CD14-positive monocyte (primary cell): ENCODE measurements at regions not wholly inside any gene's neighbourhood (a gene's known extent, or its start where the extent isn't known, plus 50 kb on each side); places are given as distances from the start of the nearest gene placed in this dataset.

Experiments used
- DNase-seq, 3 donors: peaks; one replicate each; pipeline ENCODE4 v3.0.0-alpha.2; 2011 to 2022
- H2AFZ ChIP-seq: 2 replicates; pipeline ENCODE4 v1.6.0; 2012; ENCODE audit warnings: mild to moderate bottlenecking, low read depth, low read length, inconsistent platforms; ENCODE audit not compliant: insufficient read depth, poor library complexity, severe bottlenecking
- H3K27ac ChIP-seq, 2 donors: 1 replicate in 1 of 2; 2 replicates in 1 of 2; pipeline ENCODE4 v1.5.1; 2012 to 2013; ENCODE audit warnings: low read length in 2 of 2, control low read depth in 1 of 2, inconsistent platforms in 1 of 2, low read depth in 1 of 2, mild to moderate bottlenecking in 1 of 2
- H3K27me3 ChIP-seq, 2 donors: one replicate each; pipeline versions ENCODE4 v1.6.0 to v1.6.1; 2011 to 2013; ENCODE audit warnings: low read length in 2 of 2; ENCODE audit not compliant: control insufficient read depth in 2 of 2, insufficient read depth in 2 of 2
- H3K36me3 ChIP-seq, 2 donors: replicated peaks in 1 of 2; 1 replicate in 1 of 2; 2 replicates in 1 of 2; pipeline versions ENCODE4 v1.5.1 to v1.6.1; 2012 to 2013; ENCODE audit warnings: low read length in 2 of 2, control low read depth in 1 of 2, inconsistent platforms in 1 of 2, mild to moderate bottlenecking in 1 of 2; ENCODE audit not compliant: insufficient read depth in 2 of 2, control insufficient read depth in 1 of 2
- H3K4me1 ChIP-seq, 2 donors: 1 replicate in 1 of 2; 2 replicates in 1 of 2; pipeline versions ENCODE4 v1.5.1 to v1.6.1; 2012 to 2013; ENCODE audit warnings: low read length in 2 of 2, control low read depth in 1 of 2, inconsistent platforms in 1 of 2, mild to moderate bottlenecking in 1 of 2, moderate library complexity in 1 of 2; ENCODE audit not compliant: insufficient read depth in 2 of 2, control insufficient read depth in 1 of 2
- H3K4me2 ChIP-seq: replicated peaks from 2 replicates; pipeline ENCODE3; 2012; ENCODE audit warnings: low read length, moderate library complexity, mild to moderate bottlenecking; ENCODE audit not compliant: poor library complexity, severe bottlenecking; ENCODE audit errors: extremely low read depth
- H3K4me3 ChIP-seq, 3 experiments: fragments of 200-600 bp in 1 of 3; sonication (generic) in 1 of 3; replicated peaks in 1 of 3; 1 replicate in 2 of 3; 2 replicates in 1 of 3; pipeline ENCODE4 v1.5.1; 2011 to 2013; ENCODE audit warnings: low read length in 3 of 3, mild to moderate bottlenecking in 3 of 3, control low read depth in 2 of 3, low read depth in 2 of 3, inconsistent platforms in 1 of 3, moderate library complexity in 1 of 3
- H3K79me2 ChIP-seq: 2 replicates; pipeline ENCODE4 v1.6.0; 2012; ENCODE audit warnings: mild to moderate bottlenecking, control low read depth, inconsistent platforms, low read length, moderate library complexity; ENCODE audit not compliant: insufficient read depth
- H3K9ac ChIP-seq: 2 replicates; pipeline ENCODE4 v1.6.0; 2017; ENCODE audit warnings: low read length, mild to moderate bottlenecking; ENCODE audit not compliant: insufficient read depth, poor library complexity, severe bottlenecking
- H3K9me3 ChIP-seq, 2 donors: replicated peaks in 1 of 2; 1 replicate in 1 of 2; 2 replicates in 1 of 2; pipeline versions ENCODE4 v1.5.1 to v1.6.1; 2012 to 2013; ENCODE audit warnings: low read length in 2 of 2, control low read depth in 1 of 2; ENCODE audit not compliant: control insufficient read depth in 1 of 2, insufficient read depth in 1 of 2
- H4K20me1 ChIP-seq: 2 replicates; pipeline ENCODE4 v1.6.0; 2012; ENCODE audit warnings: mild to moderate bottlenecking, low read length, control low read depth, moderate library complexity; ENCODE audit not compliant: insufficient read depth
- H3K27ac Mint-ChIP-seq, 7 donors: one replicate each; pipeline ENCODE4 v1.8.0; 2020; ENCODE audit warnings: mild to moderate bottlenecking in 7 of 7, mixed read lengths in 7 of 7, moderate library complexity in 6 of 7, inconsistent platforms in 2 of 7
- H3K27me3 Mint-ChIP-seq, 3 donors: one replicate each; pipeline ENCODE4 v1.8.0; 2021 to 2022; ENCODE audit warnings: low read depth in 3 of 3, mild to moderate bottlenecking in 3 of 3, mixed read lengths in 3 of 3, moderate library complexity in 3 of 3, inconsistent platforms in 1 of 3
- H3K36me3 Mint-ChIP-seq, 2 donors: one replicate each; pipeline ENCODE4 v1.8.0; 2020; ENCODE audit warnings: mixed read lengths in 2 of 2, inconsistent platforms in 1 of 2, mild to moderate bottlenecking in 1 of 2
- H3K4me1 Mint-ChIP-seq: one replicate; pipeline ENCODE4 v1.8.0; 2020; ENCODE audit warnings: mild to moderate bottlenecking, mixed read lengths
- H3K4me3 Mint-ChIP-seq, 2 donors: one replicate each; pipeline ENCODE4 v1.8.0; 2020; ENCODE audit warnings: mild to moderate bottlenecking in 2 of 2, mixed read lengths in 2 of 2, moderate library complexity in 1 of 2
- H3K9me3 Mint-ChIP-seq, 7 donors: one replicate each; pipeline ENCODE4 v1.8.0; 2020 to 2022; ENCODE audit warnings: mixed read lengths in 7 of 7, mild to moderate bottlenecking in 6 of 7, moderate library complexity in 6 of 7, inconsistent platforms in 2 of 7
- WGBS: methylation state at CpG from one replicate; pipeline ENCODE4 v1.1.5; 2013; ENCODE audit warnings: missing lambda C conversion rate; ENCODE audit not compliant: insufficient coverage; 5-methylcytosine and 5-hydroxymethylcytosine counted together
- intact Hi-C, 2 donors: fragments of 100-400 bp; cut with micrococcal nuclease; formaldehyde crosslinking; loops; one replicate each; pipeline versions ENCODE4 v1.15.0 to v1.15.1; 2023
- TF ChIP-seq, protein P1 (sequence below): fragments of 200-600 bp; IDR thresholded peaks from one replicate; pipeline ENCODE4 v1.8.0; 2022; ENCODE audit warnings: antibody characterized with exemption, mild to moderate bottlenecking

DNA sequence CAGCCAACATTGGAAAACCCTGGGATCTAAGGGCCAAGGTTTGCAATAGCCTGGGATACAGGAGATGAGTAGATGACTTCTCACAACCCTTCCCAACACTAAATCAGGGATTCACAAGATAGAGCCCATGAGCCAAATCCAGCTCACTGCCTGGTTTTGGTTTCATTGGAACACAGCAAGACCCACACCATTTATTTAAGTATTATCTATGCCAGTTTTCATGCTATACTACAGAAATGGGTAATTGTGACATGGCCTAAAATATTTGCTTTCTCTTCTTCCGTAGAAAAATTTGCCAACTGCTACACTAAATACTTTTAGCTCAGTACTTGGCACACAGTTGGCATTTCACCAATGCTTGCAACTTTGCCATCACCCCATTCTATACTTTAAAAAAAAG is 132.0 kb upstream of the LMCD1 start:
- Histone ChIP-seq H3K79me2 (no peaks in the 10 kb centered on the region), H3K36me3 (no peaks in the 10 kb centered on the region), H3K27me3 (no peaks in the 10 kb centered on the region), H3K4me1 (no peaks in the 10 kb centered on the region), H3K9ac (no peak overlapping the region), H3K9me3 (peaks cover 0 to 11% of the 10 kb centered on the region in 2 donors), H2AFZ (no peak overlapping the region), H4K20me1 (no peaks in the 10 kb centered on the region), H3K4me2 (no peak overlapping the region), H3K27ac (no peak overlapping the region), H3K4me3 (no peak overlapping the region)
- TF ChIP-seq, protein P1, sequence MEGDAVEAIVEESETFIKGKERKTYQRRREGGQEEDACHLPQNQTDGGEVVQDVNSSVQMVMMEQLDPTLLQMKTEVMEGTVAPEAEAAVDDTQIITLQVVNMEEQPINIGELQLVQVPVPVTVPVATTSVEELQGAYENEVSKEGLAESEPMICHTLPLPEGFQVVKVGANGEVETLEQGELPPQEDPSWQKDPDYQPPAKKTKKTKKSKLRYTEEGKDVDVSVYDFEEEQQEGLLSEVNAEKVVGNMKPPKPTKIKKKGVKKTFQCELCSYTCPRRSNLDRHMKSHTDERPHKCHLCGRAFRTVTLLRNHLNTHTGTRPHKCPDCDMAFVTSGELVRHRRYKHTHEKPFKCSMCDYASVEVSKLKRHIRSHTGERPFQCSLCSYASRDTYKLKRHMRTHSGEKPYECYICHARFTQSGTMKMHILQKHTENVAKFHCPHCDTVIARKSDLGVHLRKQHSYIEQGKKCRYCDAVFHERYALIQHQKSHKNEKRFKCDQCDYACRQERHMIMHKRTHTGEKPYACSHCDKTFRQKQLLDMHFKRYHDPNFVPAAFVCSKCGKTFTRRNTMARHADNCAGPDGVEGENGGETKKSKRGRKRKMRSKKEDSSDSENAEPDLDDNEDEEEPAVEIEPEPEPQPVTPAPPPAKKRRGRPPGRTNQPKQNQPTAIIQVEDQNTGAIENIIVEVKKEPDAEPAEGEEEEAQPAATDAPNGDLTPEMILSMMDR, result no peak
- H3K4me3 Mint-ChIP-seq, result no peak overlapping the region
- peaks cover 1 to 3% (median 1%) of the 10 kb centered on the region in 3 donors for H3K27me3 Mint-ChIP-seq
- intact Hi-C loops, result no loop called here
- no CpG with 5 or more reads among the region's 1 CpG for WGBS
- H3K9me3 Mint-ChIP-seq, result peaks cover 0 to 12% (median 6%) of the 10 kb centered on the region in 7 donors
- H3K36me3 Mint-ChIP-seq, result no peaks in the 10 kb centered on the region
- DNase-seq, result no peak
- no peak overlapping the region for H3K27ac Mint-ChIP-seq
- no peaks in the 10 kb centered on the region for H3K4me1 Mint-ChIP-seq

DNA sequence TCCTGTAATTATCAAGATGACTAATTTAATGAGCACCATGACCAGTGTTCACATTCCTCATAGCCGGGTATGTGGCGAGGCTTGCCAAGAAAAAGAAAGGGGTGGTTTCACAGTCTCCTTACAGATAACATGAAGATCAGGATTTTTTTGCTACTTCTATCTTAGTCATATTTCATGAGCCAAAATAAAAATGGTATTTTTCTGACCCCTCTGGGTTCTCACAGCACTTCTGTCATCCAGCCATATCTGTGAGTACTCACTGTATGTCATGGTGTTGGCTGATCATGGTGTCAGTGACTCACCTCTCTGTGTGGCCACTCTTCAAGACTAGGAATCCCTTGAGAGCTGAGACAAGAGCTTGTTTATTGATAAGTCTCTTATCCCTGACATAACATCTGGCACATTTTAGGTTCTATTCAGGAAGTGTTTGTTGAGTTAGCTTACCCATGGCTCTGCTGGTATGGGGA is 130.5 kb upstream of the LMCD1 start:
- no CpG with 5 or more reads among the region's 2 CpGs for WGBS
- no peaks in the 10 kb centered on the region for H3K79me2 ChIP-seq
- H3K36me3 Mint-ChIP-seq, result no peaks in the 10 kb centered on the region
- H3K27me3 ChIP-seq, result no peaks in the 10 kb centered on the region
- no peak overlapping the region for H3K27ac ChIP-seq
- H3K4me3 Mint-ChIP-seq, result no peak overlapping the region
- intact Hi-C loops, result no loop called here
- no peak for DNase-seq
- H3K4me3 ChIP-seq, result no peak overlapping the region
- H3K4me2 ChIP-seq, result no peak overlapping the region
- H3K4me1 Mint-ChIP-seq, result no peaks in the 10 kb centered on the region
- TF ChIP-seq, protein P1, result no peak
- H3K9me3 Mint-ChIP-seq, result peaks cover 0 to 13% (median 7%) of the 10 kb centered on the region in 7 donors
- H4K20me1 ChIP-seq, result no peaks in the 10 kb centered on the region
- H3K27me3 Mint-ChIP-seq, result peaks cover under 1 to 3% (median 1%) of the 10 kb centered on the region in 3 donors
- H3K36me3 ChIP-seq, result no peaks in the 10 kb centered on the region
- no peaks in the 10 kb centered on the region for H3K4me1 ChIP-seq
- no peak overlapping the region for H2AFZ ChIP-seq
- H3K27ac Mint-ChIP-seq, result no peak overlapping the region
- H3K9ac ChIP-seq, result no peak overlapping the region
- H3K9me3 ChIP-seq, result peaks cover 0 to 11% of the 10 kb centered on the region in 2 donors
